GM23338 (cell line): ENCODE measurements at regions not wholly inside any gene's neighbourhood (a gene's known extent, or its start where the extent isn't known, plus 50 kb on each side); places are given as distances from the start of the nearest gene placed in this dataset.
A peak's percentile ranks its signal among the peaks of the same experiment; 100 is the strongest.

Source experiments
- ATAC-seq: fragments of 200-7000 bp; cut with Tn5 transposase; 3 replicates; pipeline ENCODE4 v1.9.1; 2020
- DNase-seq: peaks from one replicate; pipeline ENCODE4 v3.0.0-alpha.2; 2015; ENCODE audit warnings: low spot score
- H2AFZ ChIP-seq: fragments of 200-600 bp; sonication (generic); 2 replicates; pipeline ENCODE4 v1.8.0; 2016; ENCODE audit warnings: antibody characterized with exemption, mild to moderate bottlenecking, moderate library complexity
- H3F3A ChIP-seq: fragments of 200-600 bp; sonication (generic); replicated peaks from 2 replicates; pipeline ENCODE4 v1.8.0; 2017; ENCODE audit warnings: antibody characterized with exemption, mixed run types, low read depth
- H3K27ac ChIP-seq: fragments of 200-600 bp; sonication (generic); 2 replicates; pipeline ENCODE4 v1.6.1; 2016; ENCODE audit warnings: low read depth
- H3K27me3 ChIP-seq: fragments of 200-600 bp; sonication (generic); 2 replicates; pipeline ENCODE4 v1.8.0; 2016; ENCODE audit warnings: mild to moderate bottlenecking, mixed run types, moderate library complexity; ENCODE audit not compliant: insufficient read depth
- H3K36me3 ChIP-seq: fragments of 200-600 bp; sonication (generic); 2 replicates; pipeline ENCODE4 v1.8.0; 2016; ENCODE audit warnings: mild to moderate bottlenecking; ENCODE audit not compliant: insufficient read depth
- H3K4me1 ChIP-seq: fragments of 200-600 bp; sonication (generic); 2 replicates; pipeline ENCODE4 v1.8.0; 2016; ENCODE audit warnings: mild to moderate bottlenecking, moderate library complexity; ENCODE audit not compliant: insufficient read depth
- H3K4me2 ChIP-seq: fragments of 200-600 bp; sonication (generic); 2 replicates; pipeline ENCODE4 v1.7.1; 2017; ENCODE audit warnings: mixed run types
- H3K4me3 ChIP-seq: fragments of 200-600 bp; sonication (generic); 2 replicates; pipeline ENCODE4 v1.6.1; 2016; ENCODE audit warnings: mixed run types
- H3K79me2 ChIP-seq: fragments of 200-600 bp; sonication (generic); replicated peaks from 2 replicates; pipeline ENCODE4 v1.8.0; 2017; ENCODE audit warnings: mild to moderate bottlenecking; ENCODE audit not compliant: insufficient read depth
- H3K9me2 ChIP-seq: fragments of 200-600 bp; sonication (generic); 2 replicates; pipeline ENCODE4 v1.8.0; 2017; ENCODE audit not compliant: insufficient read depth
- H4K20me1 ChIP-seq: fragments of 200-600 bp; sonication (generic); replicated peaks from 2 replicates; pipeline ENCODE4 v1.8.0; 2017; ENCODE audit warnings: mild to moderate bottlenecking; ENCODE audit not compliant: insufficient read depth
- H3K27ac Mint-ChIP-seq: 2 replicates; pipeline ENCODE4 v1.8.0; 2020; ENCODE audit warnings: inconsistent platforms, mild to moderate bottlenecking, moderate library complexity, mixed read lengths
- H3K27me3 Mint-ChIP-seq: 3 replicates; pipeline ENCODE4 v1.8.0; 2022; ENCODE audit warnings: low read depth, mild to moderate bottlenecking, moderate library complexity, mixed read lengths, inconsistent platforms; ENCODE audit not compliant: insufficient read depth, poor library complexity
- H3K36me3 Mint-ChIP-seq: 3 replicates; pipeline ENCODE4 v1.8.0; 2021; ENCODE audit warnings: low read depth, mild to moderate bottlenecking, inconsistent platforms, moderate library complexity, mixed read lengths
- H3K4me1 Mint-ChIP-seq: 3 replicates; pipeline ENCODE4 v1.8.0; 2020; ENCODE audit warnings: mild to moderate bottlenecking, inconsistent platforms, mixed read lengths
- H3K4me3 Mint-ChIP-seq: 3 replicates; pipeline ENCODE4 v1.8.0; 2021; ENCODE audit warnings: moderate library complexity, mild to moderate bottlenecking, inconsistent platforms, mixed read lengths
- H3K9me3 Mint-ChIP-seq: 3 replicates; pipeline ENCODE4 v1.8.0; 2020; ENCODE audit warnings: moderate library complexity, mild to moderate bottlenecking, inconsistent platforms, mixed read lengths
- CREB1 ChIP-seq: fragments of 250-450 bp; sonication (Bioruptor Pico); IDR thresholded peaks from 2 replicates; pipeline ENCODE4 v1.5.0; 2020; ENCODE audit warnings: low read depth, mild to moderate bottlenecking, moderate library complexity
- CTCF ChIP-seq, 2 experiments: fragments of 200-600 bp in 1 of 2; sonication (generic) in 1 of 2; conservative IDR thresholded peaks; 2 replicates each; pipeline versions ENCODE4 v1.5.1 to v1.6.1; 2016 to 2017; ENCODE audit warnings: antibody characterized with exemption in 2 of 2, low read depth in 2 of 2, mild to moderate bottlenecking in 2 of 2, moderate library complexity in 1 of 2
- ETS1 ChIP-seq: IDR thresholded peaks from 2 replicates; pipeline ENCODE4 v1.6.1; 2016; ENCODE audit warnings: antibody characterized with exemption
- EZH2 ChIP-seq: fragments of 200-600 bp; sonication (generic); IDR thresholded peaks from one replicate; pipeline ENCODE4 v1.8.0; 2017; ENCODE audit warnings: antibody characterized with exemption, mild to moderate bottlenecking, low read depth; ENCODE audit not compliant: unreplicated experiment
- EZH2phosphoT487 ChIP-seq: fragments of 200-600 bp; sonication (generic); IDR thresholded peaks from one replicate; pipeline ENCODE4 v1.8.1; 2018; ENCODE audit warnings: antibody characterized with exemption; ENCODE audit not compliant: unreplicated experiment
- JUNB ChIP-seq: IDR thresholded peaks from one replicate; pipeline ENCODE4 v1.6.1; 2016; ENCODE audit warnings: antibody characterized with exemption; ENCODE audit not compliant: unreplicated experiment
- NANOG ChIP-seq: IDR thresholded peaks from 2 replicates; pipeline ENCODE4 v1.6.1; 2016; ENCODE audit warnings: antibody characterized with exemption, borderline replicate concordance
- POLR2AphosphoS5 ChIP-seq: IDR thresholded peaks from 2 replicates; pipeline ENCODE4 v1.6.1; 2016; ENCODE audit warnings: antibody characterized with exemption, low read depth
- REST ChIP-seq: IDR thresholded peaks from one replicate; pipeline ENCODE4 v1.6.1; 2018; ENCODE audit warnings: antibody characterized with exemption; ENCODE audit not compliant: unreplicated experiment
- STAT1 ChIP-seq: IDR thresholded peaks from one replicate; pipeline ENCODE4 v1.6.1; 2016; ENCODE audit warnings: antibody characterized with exemption; ENCODE audit not compliant: unreplicated experiment
- ZNF331 ChIP-seq: fragments of 250-450 bp; sonication (Bioruptor Pico); IDR thresholded peaks from 2 replicates; pipeline ENCODE4 v1.5.0; 2020; ENCODE audit warnings: low read depth, mild to moderate bottlenecking, moderate library complexity

GRCh38 chr6:132919045-132919860 lies 104.9 kb downstream of the RPS12 start:
- no peaks in the 10 kb centered on the region for H3K79me2 ChIP-seq
- no peak for TF ChIP-seq NANOG
- no peak for TF ChIP-seq EZH2
- TF ChIP-seq ZNF331 (CRISPR knock-in tag) = no peak
- no peak for TF ChIP-seq ETS1
- no peaks in the 10 kb centered on the region for H3K27me3 ChIP-seq
- Mint-ChIP-seq H3K9me3 (no peaks in the 10 kb centered on the region), H3K27ac (no peak overlapping the region), H3K4me1 (peaks cover 11% of the 10 kb centered on the region), H3K27me3 (peaks cover 4% of the 10 kb centered on the region), H3K4me3 (no peak overlapping the region), H3K36me3 (no peaks in the 10 kb centered on the region)
- no peak overlapping the region for H3K4me3 ChIP-seq
- H4K20me1 ChIP-seq = no peaks in the 10 kb centered on the region
- no peaks in the 10 kb centered on the region for H3K4me1 ChIP-seq
- H3K9me2 ChIP-seq = no peaks in the 10 kb centered on the region
- no peaks in the 10 kb centered on the region for H3K36me3 ChIP-seq
- no peaks in the 10 kb centered on the region for H3F3A ChIP-seq
- DNase-seq = peak; percentile 18
- no peak overlapping the region for H3K4me2 ChIP-seq
- peak; percentile 50 for ATAC-seq
- peak overlapping the region; percentile 39; the same call in 1 of the 2 replicates for H2AFZ ChIP-seq
- H3K27ac ChIP-seq = no peak overlapping the region

GRCh38 chr6:132927713-132928112 lies 113.3 kb downstream of the RPS12 start:
- no peaks in the 10 kb centered on the region for H3K4me1 ChIP-seq
- H3F3A ChIP-seq = no peaks in the 10 kb centered on the region
- Mint-ChIP-seq H3K27me3 (peaks cover 2% of the 10 kb centered on the region), H3K27ac (no peak overlapping the region), H3K4me1 (peaks cover 12% of the 10 kb centered on the region), H3K4me3 (no peak overlapping the region), H3K9me3 (no peaks in the 10 kb centered on the region), H3K36me3 (no peaks in the 10 kb centered on the region)
- no peaks in the 10 kb centered on the region for H3K79me2 ChIP-seq
- H3K27me3 ChIP-seq = no peaks in the 10 kb centered on the region
- H4K20me1 ChIP-seq = no peaks in the 10 kb centered on the region
- H3K9me2 ChIP-seq = no peaks in the 10 kb centered on the region
- H3K4me2 ChIP-seq = no peak overlapping the region
- no peak overlapping the region for H2AFZ ChIP-seq
- no peaks in the 10 kb centered on the region for H3K36me3 ChIP-seq
- H3K4me3 ChIP-seq = no peak overlapping the region
- ATAC-seq (no peak), DNase-seq (no peak)
- H3K27ac ChIP-seq = no peak overlapping the region
- no peak for TF ChIP-seq EZH2phosphoT487
- no peak for TF ChIP-seq REST
- no peak for TF ChIP-seq STAT1
- no peak for TF ChIP-seq EZH2
- no peak for TF ChIP-seq JUNB
- no peak for TF ChIP-seq CTCF (conservative IDR thresholded peaks at IDR 0.05; ENCODE audit: low read depth in 2 of 2)
- TF ChIP-seq ZNF331 (CRISPR knock-in tag) = no peak
- no peak for TF ChIP-seq CREB1 (CRISPR knock-in tag)
- TF ChIP-seq NANOG = no peak
- TF ChIP-seq POLR2AphosphoS5 = no peak
